ENCODE measurements at regions not wholly inside any gene's neighbourhood (a gene's known extent, or its start where the extent isn't known, plus 50 kb on each side); places are given as distances from the start of the nearest gene placed in this dataset.

DNA sequence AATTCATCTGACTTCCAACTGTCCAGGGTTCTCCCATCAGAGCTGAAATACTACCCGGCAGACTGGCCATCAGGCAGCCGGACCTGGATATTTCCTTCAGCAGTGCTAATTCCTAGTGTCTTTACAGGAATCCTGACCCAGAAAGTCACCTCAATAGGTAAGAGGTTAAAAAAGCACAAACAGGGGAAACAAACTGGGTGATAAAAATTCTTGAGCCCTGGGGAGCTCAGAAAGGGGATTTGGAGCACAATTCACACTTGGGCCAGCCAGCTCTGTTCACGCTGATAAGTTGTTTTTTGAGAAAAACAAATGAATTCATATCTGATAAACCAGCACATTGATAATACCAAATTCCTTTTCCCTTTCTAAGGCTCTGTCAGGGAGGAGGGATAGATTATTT is 104.0 kb downstream of the EDN1 start:
- Mint-ChIP-seq H3K27me3 (no peaks in the 10 kb centered on the region), H3K36me3 (ENCODE audit: low read depth) (no peaks in the 10 kb centered on the region), H3K9me3 (no peaks in the 10 kb centered on the region), H3K4me3 (no peak overlapping the region), H3K4me1 (no peaks in the 10 kb centered on the region), H3K27ac (no peak overlapping the region)
- no peak for DNase-seq
- POLR2A ChIA-PET = no interaction called here
- CTCF ChIA-PET = no interaction called here

DNA sequence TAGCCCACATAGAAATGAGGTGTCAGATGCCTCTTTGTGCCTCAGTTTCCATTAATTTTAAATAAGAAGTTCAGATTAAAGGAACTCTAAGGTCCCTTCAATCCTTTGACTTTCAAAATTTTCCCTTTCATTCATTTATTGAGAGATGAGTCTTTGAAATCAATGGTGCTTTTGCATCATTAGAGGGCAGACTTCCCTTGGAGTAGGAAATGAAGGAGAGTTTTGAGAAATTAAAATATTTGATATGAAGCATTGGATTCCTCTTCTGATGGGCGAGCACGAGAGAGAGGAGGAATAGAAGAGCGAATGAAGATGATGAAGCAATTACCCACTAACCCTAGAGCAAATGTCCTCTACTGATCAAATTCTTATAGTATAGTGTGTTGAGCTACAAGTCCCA is 105.7 kb downstream of the EDN1 start:
- Mint-ChIP-seq H3K4me1 (no peaks in the 10 kb centered on the region), H3K4me3 (no peak overlapping the region), H3K9me3 (no peaks in the 10 kb centered on the region), H3K36me3 (ENCODE audit: low read depth) (no peaks in the 10 kb centered on the region), H3K27me3 (no peaks in the 10 kb centered on the region), H3K27ac (no peak overlapping the region)
- ChIA-PET POLR2A (no interaction called here), CTCF (no interaction called here)
- no peak for DNase-seq

DNA sequence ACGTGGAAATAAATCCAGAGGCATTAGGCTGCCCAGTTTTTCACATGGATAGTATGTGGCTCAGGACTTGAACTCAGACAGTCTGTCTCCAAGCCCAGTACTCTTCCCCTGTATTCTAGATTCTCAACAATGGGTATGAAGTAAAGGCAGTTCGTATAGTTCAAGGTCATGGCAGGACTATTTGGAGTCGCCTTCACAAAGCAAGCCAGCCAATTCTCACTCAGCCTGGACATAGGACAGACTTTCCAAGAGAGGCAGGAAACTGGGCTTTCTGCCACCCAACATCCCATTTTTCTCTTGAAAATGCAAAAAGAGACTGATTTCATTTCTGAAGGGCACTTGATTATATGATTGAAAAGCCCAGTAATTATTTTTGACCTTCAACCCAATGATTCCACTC is 111.0 kb downstream of the EDN1 start:
- CTCF ChIA-PET = no interaction called here
- no peaks in the 10 kb centered on the region for H3K4me1 Mint-ChIP-seq
- no peak overlapping the region for H3K4me3 Mint-ChIP-seq
- no peaks in the 10 kb centered on the region for H3K9me3 Mint-ChIP-seq
- no peaks in the 10 kb centered on the region for H3K27me3 Mint-ChIP-seq
- POLR2A ChIA-PET = no interaction called here
- no peaks in the 10 kb centered on the region for H3K36me3 Mint-ChIP-seq (ENCODE audit: low read depth)
- no peak for DNase-seq
- no peak overlapping the region for H3K27ac Mint-ChIP-seq

DNA sequence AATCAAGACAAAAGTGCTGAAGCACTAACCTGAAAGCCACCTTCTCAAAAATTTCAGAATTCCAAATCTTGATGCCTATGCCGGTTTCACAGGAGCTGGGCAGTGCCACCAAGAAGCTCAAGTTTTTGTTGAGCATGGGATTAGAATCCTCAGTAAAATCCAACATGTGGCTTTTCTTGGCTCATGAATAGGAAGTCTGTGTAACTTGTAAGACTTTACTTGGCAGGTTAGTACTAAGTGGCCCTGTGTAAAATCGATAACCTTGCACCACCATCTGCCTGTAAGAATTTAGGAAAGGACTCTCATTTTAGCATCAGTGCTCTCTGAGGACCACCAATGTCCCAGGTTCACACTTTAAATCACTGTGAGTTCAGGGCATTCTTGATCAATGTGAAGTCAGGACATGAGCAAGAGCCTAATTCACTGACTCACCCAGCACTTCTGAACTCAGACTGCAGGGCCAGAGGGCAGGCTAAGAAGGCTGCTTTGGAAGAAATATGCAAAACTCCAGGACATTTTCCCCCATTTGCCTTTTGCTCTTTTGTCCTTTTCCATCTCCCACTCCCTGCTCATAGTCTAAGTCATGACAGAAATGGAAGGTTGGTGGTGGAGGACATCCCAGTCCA is 113.2 kb downstream of the EDN1 start:
- Mint-ChIP-seq H3K4me1 (no peaks in the 10 kb centered on the region), H3K9me3 (no peaks in the 10 kb centered on the region), H3K4me3 (no peak overlapping the region), H3K36me3 (ENCODE audit: low read depth) (no peaks in the 10 kb centered on the region), H3K27ac (no peak overlapping the region), H3K27me3 (no peaks in the 10 kb centered on the region)
- POLR2A ChIA-PET = no interaction called here
- CTCF ChIA-PET = no interaction called here
- DNase-seq = no peak

DNA sequence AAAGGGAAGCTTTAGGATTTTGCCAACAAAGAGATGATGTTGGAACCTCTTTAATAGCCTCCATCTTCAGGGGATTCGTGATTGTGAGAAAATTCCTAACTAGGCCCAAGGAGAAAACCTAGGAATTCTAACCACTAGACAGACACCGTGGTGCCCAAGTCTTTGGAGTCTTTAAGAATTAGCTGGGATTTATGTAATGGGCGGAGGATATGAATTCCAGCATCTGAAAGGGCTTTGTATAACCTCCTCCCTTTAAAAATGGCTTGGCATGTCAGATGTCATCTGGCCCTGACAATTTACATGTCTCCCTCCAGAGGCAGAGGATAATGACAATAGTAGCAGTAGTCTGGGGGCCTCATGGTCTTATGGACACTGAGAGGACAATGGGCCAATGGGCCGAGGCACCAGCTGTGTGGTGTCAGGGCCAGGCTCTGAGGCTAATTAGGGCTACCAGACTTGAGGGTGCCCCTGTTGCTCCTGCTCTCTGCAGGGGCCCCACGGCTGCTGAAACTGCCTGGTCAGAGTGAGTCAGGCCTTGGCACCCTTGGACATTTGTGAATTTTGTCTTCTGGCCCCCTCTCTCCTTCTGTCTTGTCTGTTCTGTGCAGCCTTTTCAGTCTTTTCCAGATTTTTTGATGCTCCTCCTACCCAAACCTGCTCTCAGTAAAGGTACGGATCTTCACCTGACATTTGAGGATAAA is 113.9 kb downstream of the EDN1 start:
- Mint-ChIP-seq H3K27me3 (no peaks in the 10 kb centered on the region), H3K4me1 (no peaks in the 10 kb centered on the region), H3K27ac (no peak overlapping the region), H3K36me3 (ENCODE audit: low read depth) (no peaks in the 10 kb centered on the region), H3K4me3 (no peak overlapping the region), H3K9me3 (no peaks in the 10 kb centered on the region)
- CTCF ChIA-PET = no interaction called here
- POLR2A ChIA-PET = no interaction called here
- no peak for DNase-seq

DNA sequence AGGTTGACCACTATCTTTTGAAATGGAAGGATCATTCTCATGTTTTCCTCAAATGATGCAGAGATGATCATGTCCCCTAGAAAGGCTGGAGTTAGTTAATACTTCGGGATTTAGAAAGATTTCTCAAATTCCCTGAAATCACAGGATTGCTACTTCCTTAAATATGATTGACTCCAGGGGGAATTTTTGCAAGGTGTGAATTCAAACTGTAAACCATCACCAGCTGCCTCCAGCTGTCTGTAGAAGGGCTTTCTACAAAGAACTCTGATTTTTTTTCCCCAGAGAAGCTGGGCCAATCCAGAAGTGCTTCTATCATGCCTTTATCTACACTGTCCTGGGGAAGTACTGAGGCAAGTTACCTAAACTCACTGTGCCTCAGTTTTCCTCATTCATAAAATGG is 114.5 kb downstream of the EDN1 start:
- H3K4me1 Mint-ChIP-seq = no peaks in the 10 kb centered on the region
- POLR2A ChIA-PET = no interaction called here
- H3K9me3 Mint-ChIP-seq = no peaks in the 10 kb centered on the region
- no peaks in the 10 kb centered on the region for H3K27me3 Mint-ChIP-seq
- no peaks in the 10 kb centered on the region for H3K36me3 Mint-ChIP-seq (ENCODE audit: low read depth)
- CTCF ChIA-PET = no interaction called here
- no peak for DNase-seq
- no peak overlapping the region for H3K27ac Mint-ChIP-seq
- H3K4me3 Mint-ChIP-seq = no peak overlapping the region

DNA sequence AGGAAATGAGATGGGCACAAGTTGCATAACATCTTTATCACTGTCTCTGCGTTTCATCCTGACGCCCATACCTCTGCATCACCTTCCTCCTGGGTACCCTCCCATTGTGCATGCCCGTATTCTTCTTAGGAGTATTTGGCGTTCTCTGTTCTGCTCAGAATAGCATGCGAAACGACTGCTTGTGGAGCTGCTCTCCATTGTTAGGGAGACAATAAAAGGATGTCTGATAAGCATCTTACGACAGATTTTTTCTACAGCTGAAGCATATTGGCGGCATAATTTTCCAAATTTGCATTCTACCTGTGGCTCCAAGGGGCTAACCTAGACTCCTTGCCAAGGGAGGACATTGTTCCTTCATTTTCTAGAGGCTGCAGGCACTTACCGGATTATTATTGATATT is 118.6 kb downstream of the EDN1 start:
- no peak for DNase-seq
- Mint-ChIP-seq H3K9me3 (no peaks in the 10 kb centered on the region), H3K27me3 (no peaks in the 10 kb centered on the region), H3K4me1 (no peaks in the 10 kb centered on the region), H3K27ac (no peak overlapping the region), H3K36me3 (ENCODE audit: low read depth) (no peaks in the 10 kb centered on the region), H3K4me3 (no peak overlapping the region)
- CTCF ChIA-PET = no interaction called here
- POLR2A ChIA-PET = no interaction called here

DNA sequence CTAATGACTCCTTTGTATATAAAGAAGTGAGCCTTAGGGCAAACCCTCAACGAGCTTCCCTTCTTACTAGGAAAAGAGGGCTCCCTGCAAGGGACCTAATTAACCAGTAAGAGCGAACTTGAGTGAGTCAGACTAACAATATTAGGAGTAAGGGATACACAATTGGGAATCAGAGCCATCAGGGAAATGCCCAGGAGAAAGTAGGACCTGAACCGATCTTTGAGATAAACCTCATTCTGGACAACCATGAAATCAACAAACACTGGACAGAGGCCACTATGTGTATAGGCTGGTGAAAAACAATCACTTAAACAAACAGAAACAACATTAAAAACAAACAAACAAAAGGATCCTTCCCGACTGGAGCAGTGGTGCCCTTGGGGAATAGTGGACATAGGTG is 120.8 kb downstream of the EDN1 start:
- Mint-ChIP-seq H3K27me3 (no peaks in the 10 kb centered on the region), H3K9me3 (no peaks in the 10 kb centered on the region), H3K27ac (no peak overlapping the region), H3K4me1 (no peaks in the 10 kb centered on the region), H3K4me3 (no peak overlapping the region), H3K36me3 (ENCODE audit: low read depth) (no peaks in the 10 kb centered on the region)
- POLR2A ChIA-PET = no interaction called here
- no peak for DNase-seq
- CTCF ChIA-PET = no interaction called here

DNA sequence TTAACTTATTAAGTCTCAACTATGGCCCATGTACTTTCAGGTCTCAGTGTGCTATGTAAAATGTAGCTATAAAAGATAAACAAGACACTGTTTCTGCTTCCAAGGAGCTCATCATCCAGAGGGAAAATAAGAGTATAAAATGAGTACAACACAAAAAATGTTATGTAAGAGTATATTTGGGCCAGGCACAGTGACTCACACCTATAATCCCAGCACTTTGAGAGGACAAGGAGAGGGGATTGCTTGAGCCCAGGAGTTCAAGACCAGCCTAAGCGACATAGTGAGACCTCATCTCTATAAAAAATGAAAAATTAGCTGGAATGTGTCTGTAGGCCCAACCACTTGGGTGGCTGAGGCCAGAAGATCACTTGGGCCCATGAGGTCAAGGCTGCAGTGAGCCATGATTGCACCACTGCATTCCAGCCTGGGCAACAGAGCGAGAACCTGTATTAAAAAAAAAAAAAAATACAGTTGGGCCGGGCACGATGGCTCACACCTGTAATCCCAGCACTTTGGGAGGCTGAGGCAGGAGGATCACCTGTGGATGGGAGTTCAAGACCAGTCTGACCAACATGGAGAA is 124.0 kb downstream of the EDN1 start:
- CTCF ChIA-PET = no interaction called here
- H3K27ac Mint-ChIP-seq = no peak overlapping the region
- POLR2A ChIA-PET = no interaction called here
- no peak overlapping the region for H3K4me3 Mint-ChIP-seq
- DNase-seq = no peak
- H3K27me3 Mint-ChIP-seq = no peaks in the 10 kb centered on the region
- no peaks in the 10 kb centered on the region for H3K36me3 Mint-ChIP-seq (ENCODE audit: low read depth)
- H3K4me1 Mint-ChIP-seq = no peaks in the 10 kb centered on the region
- no peaks in the 10 kb centered on the region for H3K9me3 Mint-ChIP-seq

DNA sequence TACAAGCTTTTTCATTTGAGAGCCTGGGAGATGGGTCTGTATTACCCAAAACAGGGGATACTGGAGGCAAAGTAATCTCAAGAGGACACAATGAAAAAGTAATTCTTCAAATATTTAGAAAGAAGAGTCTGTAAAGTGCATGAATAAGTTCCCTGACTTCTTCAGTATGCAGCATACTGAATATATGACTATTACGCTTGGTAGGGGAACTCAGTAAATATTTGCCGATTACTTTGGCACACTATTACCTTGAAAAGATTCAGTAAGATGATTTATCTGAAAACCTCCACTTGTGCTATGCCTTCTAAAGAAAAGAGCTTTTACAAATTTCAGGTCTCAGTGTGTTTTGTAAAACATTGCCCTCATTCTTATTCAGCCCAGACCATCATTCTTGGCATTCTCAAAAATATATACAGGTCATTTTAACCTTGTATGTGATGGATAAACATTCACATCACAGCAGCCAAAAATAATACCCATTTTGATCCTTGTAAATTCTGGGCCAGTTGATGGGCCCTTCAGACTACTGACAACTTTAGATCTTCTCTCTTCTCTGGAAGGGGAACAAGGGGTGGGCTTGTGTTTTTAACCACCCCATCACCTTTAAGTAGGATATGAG is 125.9 kb downstream of the EDN1 start:
- H3K4me3 Mint-ChIP-seq = no peak overlapping the region
- no peak overlapping the region for H3K27ac Mint-ChIP-seq
- DNase-seq = no peak
- no peaks in the 10 kb centered on the region for H3K9me3 Mint-ChIP-seq
- no peaks in the 10 kb centered on the region for H3K4me1 Mint-ChIP-seq
- no peaks in the 10 kb centered on the region for H3K27me3 Mint-ChIP-seq
- POLR2A ChIA-PET = no interaction called here
- CTCF ChIA-PET = no interaction called here
- no peaks in the 10 kb centered on the region for H3K36me3 Mint-ChIP-seq (ENCODE audit: low read depth)

DNA sequence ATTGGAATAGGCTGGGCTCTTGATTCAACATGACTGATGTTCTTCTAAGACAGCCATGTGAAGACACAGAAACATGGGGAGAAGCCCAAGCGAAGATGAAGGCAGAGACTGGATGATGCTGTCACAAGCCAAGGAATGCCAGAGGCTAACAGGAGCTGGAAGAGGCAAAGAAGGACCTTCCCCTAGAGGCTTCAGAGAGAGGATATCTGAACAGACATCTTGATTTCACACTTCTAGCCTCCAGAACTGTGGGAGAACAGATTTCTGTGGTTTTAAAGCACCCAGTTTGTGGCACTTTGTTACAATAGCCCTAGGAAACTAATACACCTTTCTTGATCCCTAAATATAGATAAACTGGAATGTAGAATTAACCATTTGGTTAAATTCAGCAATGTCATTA is 127.0 kb downstream of the EDN1 start:
- Mint-ChIP-seq H3K36me3 (ENCODE audit: low read depth) (no peaks in the 10 kb centered on the region), H3K4me3 (no peak overlapping the region), H3K27ac (no peak overlapping the region), H3K27me3 (no peaks in the 10 kb centered on the region), H3K4me1 (no peaks in the 10 kb centered on the region), H3K9me3 (no peaks in the 10 kb centered on the region)
- DNase-seq = no peak
- ChIA-PET POLR2A (no interaction called here), CTCF (no interaction called here)

DNA sequence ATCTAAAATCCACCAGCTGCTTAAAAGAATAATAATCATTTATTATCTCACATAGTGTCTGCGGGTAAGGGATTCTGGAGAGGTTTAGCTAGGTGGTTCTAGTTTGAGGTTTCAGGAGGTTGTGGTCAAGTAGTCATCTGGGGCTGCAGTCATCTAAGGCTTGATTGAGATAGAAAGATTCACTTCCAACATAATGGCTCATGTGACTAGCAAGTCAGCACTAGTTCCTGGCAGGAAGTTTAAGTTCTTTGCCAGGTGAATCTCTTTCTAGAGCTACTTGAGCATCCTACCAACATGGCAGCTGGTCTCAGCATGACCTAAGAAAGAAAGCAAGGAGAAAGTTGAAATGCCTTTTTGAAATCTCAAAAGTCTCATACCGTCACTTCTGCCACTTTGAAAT is 128.8 kb downstream of the EDN1 start:
- Mint-ChIP-seq H3K9me3 (no peaks in the 10 kb centered on the region), H3K36me3 (ENCODE audit: low read depth) (no peaks in the 10 kb centered on the region), H3K4me3 (no peak overlapping the region), H3K4me1 (no peaks in the 10 kb centered on the region), H3K27me3 (no peaks in the 10 kb centered on the region), H3K27ac (no peak overlapping the region)
- ChIA-PET CTCF (no interaction called here), POLR2A (no interaction called here)
- no peak for DNase-seq

DNA sequence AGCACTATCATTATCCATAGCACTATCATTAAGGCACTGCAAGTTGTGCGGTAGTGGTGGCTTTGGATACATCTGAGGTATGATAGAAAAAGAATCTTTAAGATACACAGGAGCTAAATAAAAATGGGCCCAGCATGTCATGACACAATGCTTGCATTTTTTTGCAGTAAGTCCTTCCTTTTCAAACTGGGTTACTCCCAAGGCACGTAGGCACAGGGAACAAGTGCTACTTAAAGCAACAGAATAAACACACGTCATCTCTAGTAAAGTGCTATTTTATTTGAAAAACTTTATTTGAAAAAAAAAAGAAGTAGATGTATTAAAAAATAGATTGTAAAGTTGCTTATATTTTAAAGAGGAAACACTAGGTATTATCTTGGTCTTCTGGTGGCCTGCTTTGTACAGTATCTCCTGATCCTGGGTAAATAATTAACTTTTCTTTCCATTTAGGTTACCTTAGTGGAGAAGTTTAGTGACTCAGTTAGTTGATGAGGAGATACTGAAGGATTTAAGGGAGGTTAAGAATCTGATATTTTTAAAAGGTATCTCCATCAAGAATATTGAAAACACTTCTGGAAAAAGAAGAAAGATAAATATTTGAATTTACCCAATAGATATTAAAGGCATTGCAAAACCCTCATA is 129.6 kb downstream of the EDN1 start:
- no peaks in the 10 kb centered on the region for H3K36me3 Mint-ChIP-seq (ENCODE audit: low read depth)
- DNase-seq = no peak
- CTCF ChIA-PET = no interaction called here
- POLR2A ChIA-PET = no interaction called here
- no peaks in the 10 kb centered on the region for H3K4me1 Mint-ChIP-seq
- no peaks in the 10 kb centered on the region for H3K27me3 Mint-ChIP-seq
- no peaks in the 10 kb centered on the region for H3K9me3 Mint-ChIP-seq
- H3K4me3 Mint-ChIP-seq = no peak overlapping the region
- H3K27ac Mint-ChIP-seq = no peak overlapping the region

DNA sequence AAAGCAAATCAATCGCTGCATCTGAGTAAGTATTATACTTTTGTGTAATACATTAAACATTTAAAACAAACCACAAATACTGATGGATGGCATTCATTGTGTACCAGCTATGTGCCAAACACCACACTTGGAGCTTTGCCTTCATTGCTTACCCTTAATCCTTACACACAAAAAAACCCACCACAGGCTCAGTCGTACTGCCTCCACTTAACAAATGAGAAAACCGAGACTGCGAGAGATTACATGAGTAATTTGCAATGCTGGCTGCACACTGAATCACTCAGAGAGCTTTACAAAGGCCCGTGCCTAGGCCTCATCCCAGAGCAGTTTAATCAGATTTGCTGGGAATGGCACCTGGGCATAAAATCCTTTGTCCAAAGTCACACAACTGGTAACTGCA is 130.5 kb downstream of the EDN1 start:
- Mint-ChIP-seq H3K4me3 (no peak overlapping the region), H3K27ac (no peak overlapping the region), H3K4me1 (no peaks in the 10 kb centered on the region), H3K36me3 (ENCODE audit: low read depth) (no peaks in the 10 kb centered on the region), H3K27me3 (no peaks in the 10 kb centered on the region), H3K9me3 (no peaks in the 10 kb centered on the region)
- no peak for DNase-seq
- ChIA-PET CTCF (no interaction called here), POLR2A (no interaction called here)
